HepG2 (cell line): ENCODE measurements at regions not wholly inside any gene's neighbourhood (a gene's known extent, or its start where the extent isn't known, plus 50 kb on each side); places are given as distances from the start of the nearest gene placed in this dataset.

Experiments
- ATAC-seq: fragments of 200-7000 bp; cut with Tn5 transposase; 3 replicates; pipeline ENCODE4 v1.9.1; 2020; ENCODE audit warnings: mild to moderate bottlenecking, moderate library complexity
- BruUV-seq: library from RNA; stranded (reverse); fragments of 400-500 nt; replicated peaks from 2 replicates; lab custom pipeline; 2021; lab: Mats Ljungman, UMichigan
- CTCF ChIA-PET: fragments of 300-600 bp; formaldehyde crosslinking; extraction: SDS; loops from one replicate; lab custom pipeline; 2021; ENCODE audit warnings: low total read pairs, inconsistent platforms, low intra/inter-chr PET ratio; lab: Yijun Ruan, JAX
- POLR2A ChIA-PET: fragments of 350-600 bp; sonication (Branson Sonifier 250); formaldehyde crosslinking; loops from one replicate; lab custom pipeline; 2020; ENCODE audit warnings: antibody characterized with exemption, inconsistent platforms; lab: Yijun Ruan, JAX
- DNase-seq: peaks from one replicate; pipeline ENCODE4 v3.0.0-alpha.2; 2015; ENCODE audit warnings: low spot score
- FAIRE-seq: peaks from 3 replicates; lab custom pipeline; 2011; peaks lifted over from hg19 to GRCh38; lab: Jason Lieb, UNC
- H2AFZ ChIP-seq: one replicate; pipeline ENCODE4 v1.6.1; 2011; ENCODE audit warnings: low read length, inconsistent platforms
- H3K27ac ChIP-seq: fragments of 300-600 bp; 3 replicates; pipeline ENCODE4 v1.8.0; 2011; ENCODE audit warnings: mixed run types, mild to moderate bottlenecking, mixed read lengths, low read length, inconsistent platforms; ENCODE audit not compliant: insufficient read depth; ENCODE audit errors: extremely low read length
- H3K27me3 ChIP-seq, 2 experiments: fragments of 200-600 bp in 1 of 2; 2 replicates in 1 of 2; 3 replicates in 1 of 2; pipeline versions ENCODE4 v1.6.0 to v1.8.0; 2011; ENCODE audit warnings: low read length in 2 of 2, mild to moderate bottlenecking in 2 of 2, moderate library complexity in 2 of 2, inconsistent platforms in 1 of 2; ENCODE audit not compliant: insufficient read depth in 2 of 2, control insufficient read depth in 1 of 2
- H3K36me3 ChIP-seq, 2 experiments: fragments of 200-600 bp in 1 of 2; replicated peaks in 1 of 2; 2 replicates in 1 of 2; 3 replicates in 1 of 2; pipeline versions ENCODE4 v1.5.1 to v1.8.0; 2011; ENCODE audit warnings: low read length in 2 of 2, inconsistent platforms in 1 of 2; ENCODE audit not compliant: insufficient read depth in 2 of 2, control insufficient read depth in 1 of 2
- H3K4me1 ChIP-seq: 2 replicates; pipeline ENCODE4 v1.5.1; 2012; ENCODE audit warnings: low read length, inconsistent platforms; ENCODE audit not compliant: insufficient read depth
- H3K4me2 ChIP-seq: 2 replicates; pipeline ENCODE4 v1.6.0; 2011; ENCODE audit warnings: low read depth, low read length, inconsistent platforms
- H3K4me3 ChIP-seq, 3 experiments: fragments of 200-600 bp in 1 of 3; sonication (generic), shearing (Covaris generic) in 1 of 3; replicated peaks in 1 of 3; 2 replicates each; pipeline ENCODE4 v1.5.1; 2011 to 2016; ENCODE audit warnings: low read length in 3 of 3, inconsistent platforms in 2 of 3, low read depth in 2 of 3, mild to moderate bottlenecking in 2 of 3, control low read depth in 1 of 3, mixed read lengths in 1 of 3; ENCODE audit not compliant: insufficient read depth in 1 of 3
- H3K79me2 ChIP-seq: one replicate; pipeline ENCODE4 v1.6.1; 2011; ENCODE audit warnings: low read length, inconsistent platforms; ENCODE audit not compliant: insufficient read depth
- H3K9ac ChIP-seq: 2 replicates; pipeline ENCODE4 v1.6.0; 2011; ENCODE audit warnings: mild to moderate bottlenecking, low read depth, low read length, inconsistent platforms; ENCODE audit not compliant: insufficient read depth
- H3K9me3 ChIP-seq: 2 replicates; pipeline ENCODE4 v1.5.1; 2012; ENCODE audit warnings: mild to moderate bottlenecking, low read length
- H4K20me1 ChIP-seq: 2 replicates; pipeline ENCODE4 v1.6.0; 2011; ENCODE audit warnings: inconsistent platforms, mild to moderate bottlenecking, low read length, moderate library complexity; ENCODE audit not compliant: insufficient read depth
- CHD2 ChIP-seq: IDR thresholded peaks from 2 replicates; pipeline ENCODE4 v1.6.1; 2011; ENCODE audit warnings: low read depth, low read length, improper control_type of control experiment
- ISL2 ChIP-seq: sonication (generic); formaldehyde crosslinking; IDR thresholded peaks from 2 replicates; pipeline ENCODE4 v1.5.0; 2020; ENCODE audit warnings: missing genetic modification reagents
- NFKB2 ChIP-seq: sonication (generic); formaldehyde crosslinking; IDR thresholded peaks from 2 replicates; pipeline ENCODE4 v1.4.0; 2020; ENCODE audit warnings: missing genetic modification reagents, borderline replicate concordance
- NKX3-1 ChIP-seq: sonication (generic); formaldehyde crosslinking; IDR thresholded peaks from 2 replicates; pipeline ENCODE4 v1.5.0; 2020; ENCODE audit warnings: missing genetic modification reagents
- RCOR2 ChIP-seq: IDR thresholded peaks from 2 replicates; pipeline ENCODE4 v1.6.1; 2016; ENCODE audit warnings: missing biosample characterization, missing genetic modification reagents
- SALL2 ChIP-seq: sonication (generic); formaldehyde crosslinking; IDR thresholded peaks from 2 replicates; pipeline ENCODE4 v1.8.1; 2023; ENCODE audit warnings: mild to moderate bottlenecking, missing genetic modification reagents, inconsistent platforms
- TFAP4 ChIP-seq: sonication (generic); IDR thresholded peaks from 2 replicates; pipeline ENCODE4 v1.6.1; 2016; ENCODE audit warnings: low read depth, borderline replicate concordance
- WIZ ChIP-seq: sonication (generic); formaldehyde crosslinking; IDR thresholded peaks from 2 replicates; pipeline ENCODE4 v1.5.1; 2020; ENCODE audit warnings: mild to moderate bottlenecking, missing genetic modification reagents
- ZBTB3 ChIP-seq: sonication (generic); formaldehyde crosslinking; IDR thresholded peaks from 2 replicates; pipeline ENCODE4 v1.4.0; 2020; ENCODE audit warnings: low read depth, mild to moderate bottlenecking, moderate library complexity, missing genetic modification reagents, borderline replicate concordance
- ZFP41 ChIP-seq: sonication (generic); formaldehyde crosslinking; IDR thresholded peaks from 2 replicates; pipeline ENCODE4 v1.4.0; 2020; ENCODE audit warnings: mild to moderate bottlenecking, missing genetic modification reagents, borderline replicate concordance
- ZNF17 ChIP-seq: sonication (generic); formaldehyde crosslinking; IDR thresholded peaks from 2 replicates; pipeline ENCODE4 v1.5.0; 2020; ENCODE audit warnings: mild to moderate bottlenecking, missing genetic modification reagents
- ZNF232 ChIP-seq: sonication (generic); formaldehyde crosslinking; IDR thresholded peaks from 2 replicates; pipeline ENCODE4 v1.4.0; 2020; ENCODE audit warnings: missing genetic modification reagents, borderline replicate concordance
- ZNF280B ChIP-seq: sonication (generic); formaldehyde crosslinking; IDR thresholded peaks from 2 replicates; pipeline ENCODE4 v1.5.0; 2020; ENCODE audit warnings: missing genetic modification reagents, mild to moderate bottlenecking, borderline replicate concordance
- ZNF331 ChIP-seq: sonication (generic); formaldehyde crosslinking; IDR thresholded peaks from 2 replicates; pipeline ENCODE4 v1.4.0; 2020; ENCODE audit warnings: missing genetic modification reagents
- ZNF350 ChIP-seq: sonication (generic); formaldehyde crosslinking; IDR thresholded peaks from 2 replicates; pipeline ENCODE4 v1.4.0; 2020; ENCODE audit warnings: mild to moderate bottlenecking, low read depth, missing genetic modification reagents, borderline replicate concordance
- ZNF513 ChIP-seq: sonication (generic); formaldehyde crosslinking; conservative IDR thresholded peaks from 2 replicates; pipeline ENCODE4 v1.5.0; 2020; ENCODE audit warnings: missing genetic modification reagents
- WGBS: methylation state at CpG from one replicate; pipeline ENCODE4 v1.1.6; 2017; ENCODE audit warnings: low lambda C conversion rate; 5-methylcytosine and 5-hydroxymethylcytosine counted together
- in situ Hi-C: cut with HindIII; loops from 2 replicates; pipeline ENCODE4 v1.10.0; 2017; ENCODE audit warnings: low pct_unique_long_range_greater_than_20kb; ENCODE audit not compliant: extremely low pct_ligation_motif_present
- intact Hi-C: fragments of 100-400 bp; cut with micrococcal nuclease; formaldehyde crosslinking; loops from one replicate; pipeline ENCODE4 v1.10.0; 2022; ENCODE audit not compliant: unreplicated experiment

- Histone ChIP-seq H2AFZ (no peak overlapping the region), H3K4me1 (no peaks in the 10 kb centered on the region), H3K9me3 (no peaks in the 10 kb centered on the region), H3K4me3 (no peak overlapping the region), H4K20me1 (no peaks in the 10 kb centered on the region), H3K27me3 (no peaks in the 10 kb centered on the region), H3K36me3 (no peaks in the 10 kb centered on the region), H3K79me2 (no peaks in the 10 kb centered on the region), H3K9ac (no peak overlapping the region), H3K4me2 (no peak overlapping the region), H3K27ac (no peak overlapping the region)
- intact Hi-C loops = no loop called here
- BruUV-seq = no TSS peak
- WGBS = 27% methylated on average over 5 of the region's 5 CpGs
- POLR2A ChIA-PET = no interaction called here
- no peak for FAIRE-seq
- in situ Hi-C loops = no loop called here
- CTCF ChIA-PET = no interaction called here
- DNase-seq = no peak
- ATAC-seq = no peak
- TF ChIP-seq ZNF17 (CRISPR knock-in tag) (no peak), RCOR2 (CRISPR knock-in tag) (no peak), NFKB2 (CRISPR knock-in tag) (no peak), WIZ (no peak), ZNF232 (CRISPR knock-in tag) (no peak), ZFP41 (no peak), ZNF350 (CRISPR knock-in tag) (no peak), ZNF280B (CRISPR knock-in tag) (no peak), TFAP4 (no peak), SALL2 (CRISPR knock-in tag) (no peak), NKX3-1 (CRISPR knock-in tag) (no peak), ISL2 (CRISPR knock-in tag) (no peak), ZNF331 (CRISPR knock-in tag) (no peak), ZBTB3 (CRISPR knock-in tag) (no peak), CHD2 (no peak), ZNF513 (CRISPR knock-in tag) (no peak)
Measured at GRCh38 chr13:73631411-73631810, 502.8 kb downstream of the KLF12 start.
